GM18867 (cell line): ENCODE measurements at regions not wholly inside any gene's neighbourhood (a gene's known extent, or its start where the extent isn't known, plus 50 kb on each side); places are given as distances from the start of the nearest gene placed in this dataset.

Source experiments
- ATAC-seq: cut with Tn5 transposase; IDR thresholded peaks from one replicate; pipeline ENCODE4 v1.9.1; 2021; ENCODE audit warnings: mild to moderate bottlenecking, moderate library complexity; ENCODE audit not compliant: unreplicated experiment

DNA sequence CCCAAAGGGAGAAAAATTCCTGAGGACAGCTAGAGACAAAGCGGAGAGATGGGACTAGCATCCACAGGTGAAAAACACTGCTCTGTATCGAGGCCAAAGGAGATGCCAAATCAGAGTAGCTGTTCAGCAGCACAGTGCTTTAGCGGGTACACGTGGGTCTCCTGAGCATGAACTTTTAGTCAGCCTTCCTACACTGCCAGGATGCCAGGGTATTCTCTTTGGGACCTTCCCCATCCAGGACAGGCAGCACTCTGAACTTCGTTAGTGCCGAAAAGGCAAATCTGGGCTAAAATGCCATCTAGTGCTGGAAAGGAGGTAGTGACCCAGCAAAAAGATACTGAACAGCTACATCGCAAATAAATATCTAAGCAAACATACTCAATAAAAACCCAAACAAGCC is 64.9 kb downstream of the C6orf58 start:
- peak; percentile 92 for ATAC-seq
